SK-N-SH (cell line): ENCODE measurements at regions not wholly inside any gene's neighbourhood (a gene's known extent, or its start where the extent isn't known, plus 50 kb on each side); places are given as distances from the start of the nearest gene placed in this dataset.
"Not testable (repeated sequence)": the region's sequence is repeated elsewhere in the genome, so short reads cannot be mapped to it uniquely, and the experiment has no call there.

Experiments used
- CTCF ChIA-PET: fragments of 300-600, 350-600 bp; formaldehyde crosslinking; extraction: SDS; loops from one replicate; lab custom pipeline; 2021; lab: Yijun Ruan, JAX
- POLR2A ChIA-PET: fragments of 350-600 bp; sonication (Branson Sonifier 250); formaldehyde crosslinking; extraction: SDS; loops from one replicate; lab custom pipeline; 2020; ENCODE audit warnings: antibody characterized with exemption, inconsistent platforms; lab: Yijun Ruan, JAX
- DNase-seq: peaks from one replicate; pipeline ENCODE4 v3.0.0; 2012
- H2AFZ ChIP-seq: fragments of 200-600 bp; sonication (generic); 2 replicates; pipeline ENCODE4 v1.8.1; 2016; ENCODE audit warnings: antibody characterized with exemption, mild to moderate bottlenecking, low read depth
- H3F3A ChIP-seq: fragments of 200-600 bp; sonication (generic); replicated peaks from 2 replicates; pipeline ENCODE3; 2016; ENCODE audit warnings: antibody characterized with exemption, mild to moderate bottlenecking; ENCODE audit not compliant: insufficient read depth
- H3K27ac ChIP-seq, 2 experiments: fragments of 200-500 bp in 1 of 2; fragments of 200-600 bp in 1 of 2; sonication (Bioruptor generic) in 1 of 2; sonication (generic), shearing (Covaris generic) in 1 of 2; 2 replicates each; pipeline versions ENCODE4 v1.5.1 to v1.6.1; 2014 to 2016; ENCODE audit warnings: low read depth in 2 of 2, inconsistent platforms in 1 of 2, low read length in 1 of 2, mild to moderate bottlenecking in 1 of 2, mixed read lengths in 1 of 2
- H3K27me3 ChIP-seq: fragments of 200-600 bp; sonication (generic), shearing (Covaris generic); 2 replicates; pipeline ENCODE4 v1.6.1; 2016; ENCODE audit warnings: mixed run types; ENCODE audit not compliant: insufficient read depth
- H3K36me3 ChIP-seq, 2 experiments: fragments of 200-500 bp in 1 of 2; fragments of 200-600 bp in 1 of 2; sonication (Bioruptor generic) in 1 of 2; sonication (generic) in 1 of 2; replicated peaks in 1 of 2; 2 replicates each; pipeline versions ENCODE3 to v1.5.1; 2014 to 2016; ENCODE audit warnings: low read length in 1 of 2, mild to moderate bottlenecking in 1 of 2; ENCODE audit not compliant: insufficient read depth in 2 of 2, control insufficient read depth in 1 of 2
- H3K4me1 ChIP-seq, 2 experiments: fragments of 200-500 bp in 1 of 2; fragments of 200-600 bp in 1 of 2; sonication (Bioruptor generic) in 1 of 2; sonication (generic), shearing (Covaris generic) in 1 of 2; 2 replicates each; pipeline versions ENCODE4 v1.5.1 to v1.6.1; 2014 to 2016; ENCODE audit warnings: low read depth in 1 of 2, low read length in 1 of 2, mixed run types in 1 of 2; ENCODE audit not compliant: insufficient read depth in 2 of 2, control insufficient read depth in 1 of 2
- H3K4me2 ChIP-seq: fragments of 200-600 bp; sonication (generic), shearing (Covaris generic); 2 replicates; pipeline ENCODE4 v1.6.1; 2017; ENCODE audit warnings: mixed run types
- H3K4me3 ChIP-seq, 2 experiments: fragments of 200-500 bp in 1 of 2; fragments of 200-600 bp in 1 of 2; sonication (Bioruptor generic) in 1 of 2; sonication (generic), shearing (Covaris generic) in 1 of 2; 2 replicates each; pipeline versions ENCODE4 v1.5.1 to v1.8.1; 2014 to 2016; ENCODE audit warnings: low read depth in 2 of 2, inconsistent platforms in 1 of 2, low read length in 1 of 2, mild to moderate bottlenecking in 1 of 2, mixed read lengths in 1 of 2, moderate library complexity in 1 of 2
- H3K79me2 ChIP-seq: fragments of 200-600 bp; sonication (generic); 2 replicates; pipeline ENCODE4 v1.8.1; 2017; ENCODE audit warnings: mild to moderate bottlenecking; ENCODE audit not compliant: insufficient read depth
- H3K9ac ChIP-seq: fragments of 200-600 bp; sonication (generic); 2 replicates; pipeline ENCODE4 v1.6.1; 2017; ENCODE audit warnings: mixed run types
- H3K9me2 ChIP-seq: fragments of 200-600 bp; sonication (generic); 2 replicates; pipeline ENCODE4 v1.6.1; 2017; ENCODE audit warnings: mixed run types
- H3K9me3 ChIP-seq: fragments of 200-600 bp; sonication (generic); 2 replicates; pipeline ENCODE4 v1.6.1; 2017; ENCODE audit warnings: mixed run types, mild to moderate bottlenecking, moderate library complexity
- H4K20me1 ChIP-seq: fragments of 200-600 bp; sonication (generic); 2 replicates; pipeline ENCODE4 v1.6.1; 2017; ENCODE audit warnings: mild to moderate bottlenecking, mixed run types; ENCODE audit not compliant: insufficient read depth
- CHD2 ChIP-seq: fragments of 150-350 bp; IDR thresholded peaks from 2 replicates; pipeline ENCODE4 v1.6.1; 2018; ENCODE audit warnings: low read length; ENCODE audit not compliant: partially characterized antibody
- EP300 ChIP-seq, 2 experiments: IDR thresholded peaks; 2 replicates each; pipeline versions ENCODE4 v1.4.0 to v1.6.1; 2012; ENCODE audit warnings: borderline replicate concordance in 1 of 2, low read depth in 1 of 2, low read length in 1 of 2
- EZH2phosphoT487 ChIP-seq: fragments of 200-600 bp; sonication (generic); IDR thresholded peaks from 2 replicates; pipeline ENCODE4 v1.6.1; 2017; ENCODE audit warnings: low read depth, mixed run types, mild to moderate bottlenecking, antibody characterized with exemption, moderate library complexity, borderline replicate concordance
- FOSL2 ChIP-seq: IDR thresholded peaks from 2 replicates; pipeline ENCODE4 v1.4.0; 2012; ENCODE audit warnings: low read depth, mild to moderate bottlenecking, moderate library complexity, borderline replicate concordance
- GATA2 ChIP-seq: sonication (generic); formaldehyde crosslinking; IDR thresholded peaks from 2 replicates; pipeline ENCODE4 v1.5.0; 2020; ENCODE audit warnings: mild to moderate bottlenecking, missing genetic modification reagents
- JUND ChIP-seq: IDR thresholded peaks from 2 replicates; pipeline ENCODE4 v1.4.0; 2012
- MAX ChIP-seq: IDR thresholded peaks from 2 replicates; pipeline ENCODE4 v1.4.0; 2012; ENCODE audit warnings: low read depth
- MEF2A ChIP-seq: IDR thresholded peaks from 2 replicates; pipeline ENCODE4 v1.4.0; 2012; ENCODE audit warnings: low read depth, borderline replicate concordance
- NFIC ChIP-seq: IDR thresholded peaks from 2 replicates; pipeline ENCODE4 v1.4.0; 2012; ENCODE audit warnings: borderline replicate concordance
- POLR2AphosphoS5 ChIP-seq: IDR thresholded peaks from 2 replicates; pipeline ENCODE4 v1.6.1; 2012; ENCODE audit warnings: low read depth, low read length
- RCOR1 ChIP-seq: fragments of 150-350 bp; IDR thresholded peaks from 2 replicates; pipeline ENCODE4 v1.6.1; 2017; ENCODE audit warnings: antibody characterized with exemption, low read length
- RFX5 ChIP-seq: IDR thresholded peaks from 2 replicates; pipeline ENCODE4 v1.6.1; 2012; ENCODE audit warnings: mild to moderate bottlenecking, improper control_type of control experiment, low read length
- RXRA ChIP-seq: IDR thresholded peaks from 2 replicates; pipeline ENCODE4 v1.4.0; 2012; ENCODE audit warnings: low read depth, mild to moderate bottlenecking, borderline replicate concordance
- SIN3A ChIP-seq: IDR thresholded peaks from 2 replicates; pipeline ENCODE4 v1.6.1; 2012; ENCODE audit warnings: low read depth, mild to moderate bottlenecking, low read length, moderate library complexity, borderline replicate concordance
- SMC3 ChIP-seq: IDR thresholded peaks from 2 replicates; pipeline ENCODE4 v1.6.1; 2012; ENCODE audit warnings: low read depth, low read length, improper control_type of control experiment
- TAF1 ChIP-seq: IDR thresholded peaks from 2 replicates; pipeline ENCODE4 v1.6.1; 2012; ENCODE audit warnings: low read depth, mild to moderate bottlenecking, low read length, moderate library complexity, borderline replicate concordance
- TCF12 ChIP-seq: IDR thresholded peaks from 2 replicates; pipeline ENCODE4 v1.4.0; 2012
- TEAD4 ChIP-seq: IDR thresholded peaks from 2 replicates; pipeline ENCODE4 v1.4.0; 2012; ENCODE audit warnings: mild to moderate bottlenecking, borderline replicate concordance; ENCODE audit not compliant: insufficient read depth
- WGBS: methylation state at CpG from one replicate; pipeline ENCODE4 v1.1.6; 2017; ENCODE audit warnings: low lambda C conversion rate; 5-methylcytosine and 5-hydroxymethylcytosine counted together
- TF ChIP-seq, protein P1 (sequence below): IDR thresholded peaks from 2 replicates; pipeline ENCODE4 v1.4.0; 2012; ENCODE audit warnings: low read depth, borderline replicate concordance
- TF ChIP-seq, protein P2 (sequence below): IDR thresholded peaks from 2 replicates; pipeline ENCODE4 v1.6.1; 2012; ENCODE audit warnings: mild to moderate bottlenecking, low read depth, low read length, moderate library complexity

GRCh38 chr1:88509379-88509778, 174.7 kb upstream of the PKN2 start:
- H3K9me3 ChIP-seq: no peaks in the 10 kb centered on the region
- ChIA-PET POLR2A (no interaction called here), CTCF (no interaction called here)
- no peak overlapping the region for H3K4me2 ChIP-seq
- no peaks in the 10 kb centered on the region for H3K36me3 ChIP-seq
- H3K4me3 ChIP-seq: no peak overlapping the region
- no peaks in the 10 kb centered on the region for H4K20me1 ChIP-seq
- WGBS: 0% methylated on average over 3 of the region's 3 CpGs
- H3K27me3 ChIP-seq: no peaks in the 10 kb centered on the region; the same call in 1 of the 2 replicates
- H3K79me2 ChIP-seq: no peaks in the 10 kb centered on the region
- no peak for DNase-seq
- no peaks in the 10 kb centered on the region for H3K4me1 ChIP-seq
- TF ChIP-seq MEF2A (no peak), SIN3A (no peak), POLR2AphosphoS5 (no peak), RXRA (no peak), EZH2phosphoT487 (no peak), RFX5 (no peak), GATA2 (CRISPR knock-in tag) (no peak), TAF1 (no peak), JUND (no peak), TCF12 (no peak), EP300 (IDR thresholded peaks at IDR 0.05; ENCODE audit: borderline replicate concordance in 1 of 2, low read depth in 1 of 2, low read length in 1 of 2) (no peak), SMC3 (no peak), FOSL2 (no peak)
- TF ChIP-seq, protein P1, sequence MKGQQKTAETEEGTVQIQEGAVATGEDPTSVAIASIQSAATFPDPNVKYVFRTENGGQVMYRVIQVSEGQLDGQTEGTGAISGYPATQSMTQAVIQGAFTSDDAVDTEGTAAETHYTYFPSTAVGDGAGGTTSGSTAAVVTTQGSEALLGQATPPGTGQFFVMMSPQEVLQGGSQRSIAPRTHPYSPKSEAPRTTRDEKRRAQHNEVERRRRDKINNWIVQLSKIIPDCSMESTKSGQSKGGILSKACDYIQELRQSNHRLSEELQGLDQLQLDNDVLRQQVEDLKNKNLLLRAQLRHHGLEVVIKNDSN: no peak
- TF ChIP-seq, all 33 proteins: peak for 0
- no peaks in the 10 kb centered on the region for H3F3A ChIP-seq
- H3K9me2 ChIP-seq: no peaks in the 10 kb centered on the region
- H3K27ac ChIP-seq: no peak overlapping the region
- H2AFZ ChIP-seq: no peak overlapping the region
- no peak overlapping the region for H3K9ac ChIP-seq

DNA sequence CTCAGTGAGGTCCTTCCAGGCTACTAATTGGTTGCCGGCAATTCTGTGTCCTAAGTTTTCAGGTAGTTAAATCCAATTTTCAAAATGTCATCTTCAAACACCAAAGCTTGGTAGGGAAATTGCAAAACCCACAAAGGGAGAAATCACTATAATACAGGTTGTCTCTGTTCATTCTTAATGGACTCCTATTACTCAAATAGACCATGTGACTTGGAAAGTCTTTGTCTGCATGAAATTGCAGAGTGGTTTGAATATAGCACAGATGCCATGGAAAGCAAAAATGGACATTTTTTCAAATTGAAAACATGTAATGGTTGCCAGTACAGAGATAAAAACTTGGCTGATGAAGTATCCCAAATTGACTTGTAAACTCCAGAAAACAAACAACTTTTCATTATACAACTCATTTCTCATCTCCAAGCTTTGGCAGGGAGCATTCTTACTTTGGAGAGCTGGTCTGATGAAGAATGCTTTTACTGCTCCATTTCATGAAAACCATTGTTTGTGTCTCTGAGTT, 169.5 kb upstream of the PKN2 start:
- no peaks in the 10 kb centered on the region for H3K9me3 ChIP-seq
- POLR2A ChIA-PET: no interaction called here
- CTCF ChIA-PET: no interaction called here
- H3F3A ChIP-seq: no peaks in the 10 kb centered on the region
- H3K36me3 ChIP-seq: no peaks in the 10 kb centered on the region
- H3K9me2 ChIP-seq: no peaks in the 10 kb centered on the region
- no peaks in the 10 kb centered on the region for H3K4me1 ChIP-seq
- 76% methylated on average over 1 of the region's 1 CpG for WGBS
- H3K79me2 ChIP-seq: no peaks in the 10 kb centered on the region
- no peak overlapping the region for H3K27ac ChIP-seq
- H3K4me2 ChIP-seq: no peak overlapping the region
- no peaks in the 10 kb centered on the region for H4K20me1 ChIP-seq
- no peak overlapping the region for H2AFZ ChIP-seq
- DNase-seq: no peak
- no peaks in the 10 kb centered on the region for H3K27me3 ChIP-seq
- no peak overlapping the region for H3K4me3 ChIP-seq
- H3K9ac ChIP-seq: no peak overlapping the region
- TF ChIP-seq POLR2AphosphoS5 (no peak), TEAD4 (no peak), SMC3 (no peak), NFIC (no peak), RCOR1 (no peak), CHD2 (no peak), MAX (no peak)
- TF ChIP-seq, protein P2, sequence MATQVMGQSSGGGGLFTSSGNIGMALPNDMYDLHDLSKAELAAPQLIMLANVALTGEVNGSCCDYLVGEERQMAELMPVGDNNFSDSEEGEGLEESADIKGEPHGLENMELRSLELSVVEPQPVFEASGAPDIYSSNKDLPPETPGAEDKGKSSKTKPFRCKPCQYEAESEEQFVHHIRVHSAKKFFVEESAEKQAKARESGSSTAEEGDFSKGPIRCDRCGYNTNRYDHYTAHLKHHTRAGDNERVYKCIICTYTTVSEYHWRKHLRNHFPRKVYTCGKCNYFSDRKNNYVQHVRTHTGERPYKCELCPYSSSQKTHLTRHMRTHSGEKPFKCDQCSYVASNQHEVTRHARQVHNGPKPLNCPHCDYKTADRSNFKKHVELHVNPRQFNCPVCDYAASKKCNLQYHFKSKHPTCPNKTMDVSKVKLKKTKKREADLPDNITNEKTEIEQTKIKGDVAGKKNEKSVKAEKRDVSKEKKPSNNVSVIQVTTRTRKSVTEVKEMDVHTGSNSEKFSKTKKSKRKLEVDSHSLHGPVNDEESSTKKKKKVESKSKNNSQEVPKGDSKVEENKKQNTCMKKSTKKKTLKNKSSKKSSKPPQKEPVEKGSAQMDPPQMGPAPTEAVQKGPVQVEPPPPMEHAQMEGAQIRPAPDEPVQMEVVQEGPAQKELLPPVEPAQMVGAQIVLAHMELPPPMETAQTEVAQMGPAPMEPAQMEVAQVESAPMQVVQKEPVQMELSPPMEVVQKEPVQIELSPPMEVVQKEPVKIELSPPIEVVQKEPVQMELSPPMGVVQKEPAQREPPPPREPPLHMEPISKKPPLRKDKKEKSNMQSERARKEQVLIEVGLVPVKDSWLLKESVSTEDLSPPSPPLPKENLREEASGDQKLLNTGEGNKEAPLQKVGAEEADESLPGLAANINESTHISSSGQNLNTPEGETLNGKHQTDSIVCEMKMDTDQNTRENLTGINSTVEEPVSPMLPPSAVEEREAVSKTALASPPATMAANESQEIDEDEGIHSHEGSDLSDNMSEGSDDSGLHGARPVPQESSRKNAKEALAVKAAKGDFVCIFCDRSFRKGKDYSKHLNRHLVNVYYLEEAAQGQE: no peak

GRCh38 chr1:88517499-88517898, 166.6 kb upstream of the PKN2 start:
- H3K27ac ChIP-seq, H3K9me3 ChIP-seq, H3K9me2 ChIP-seq, H4K20me1 ChIP-seq, H3K4me1 ChIP-seq, H3K9ac ChIP-seq, H3F3A ChIP-seq, H3K36me3 ChIP-seq, H2AFZ ChIP-seq, H3K4me3 ChIP-seq, H3K79me2 ChIP-seq, H3K27me3 ChIP-seq, POLR2A ChIA-PET, DNase-seq, CTCF ChIA-PET, H3K4me2 ChIP-seq: not testable (repeated sequence)
- WGBS: 0% methylated on average over 1 of the region's 1 CpG
